ENCODE measurements at regions not wholly inside any gene's neighbourhood (a gene's known extent, or its start where the extent isn't known, plus 50 kb on each side); places are given as distances from the start of the nearest gene placed in this dataset.

GRCh38 chr6:3644739-3645012 lies 106.8 kb downstream of the PXDC1 start:
- H3K27ac ChIP-seq (ENCODE audit: low read depth, low read length): no peak overlapping the region
- no peak overlapping the region for H3K9ac ChIP-seq (ENCODE audit: low read depth in 1 of 3, low read length in 3 of 3)
- H3K4me3 ChIP-seq (ENCODE audit: low read length in 3 of 3): no peak overlapping the region
- H3K4me1 ChIP-seq (ENCODE audit: control insufficient read depth in 3 of 3, insufficient read depth in 3 of 3, low read length in 3 of 3): no peaks in the 10 kb centered on the region
- H3K9me3 ChIP-seq (ENCODE audit: control insufficient read depth in 3 of 3, low read length in 3 of 3): peaks cover 0 to 4% (median 0%) of the 10 kb centered on the region in 3 donors
- no peaks in the 10 kb centered on the region for H3K27me3 ChIP-seq (ENCODE audit: control insufficient read depth in 3 of 3, insufficient read depth in 3 of 3, low read length in 3 of 3)
- H3K36me3 ChIP-seq (ENCODE audit: control insufficient read depth in 3 of 3, insufficient read depth in 3 of 3, low read length in 3 of 3): no peaks in the 10 kb centered on the region

GRCh38 chr6:3643921-3644738 lies 107.4 kb downstream of the PXDC1 start:
- H3K9ac ChIP-seq (ENCODE audit: low read depth in 1 of 3, low read length in 3 of 3): no peak overlapping the region
- no peaks in the 10 kb centered on the region for H3K27me3 ChIP-seq (ENCODE audit: control insufficient read depth in 3 of 3, insufficient read depth in 3 of 3, low read length in 3 of 3)
- no peaks in the 10 kb centered on the region for H3K36me3 ChIP-seq (ENCODE audit: control insufficient read depth in 3 of 3, insufficient read depth in 3 of 3, low read length in 3 of 3)
- H3K27ac ChIP-seq (ENCODE audit: low read depth, low read length): no peak overlapping the region
- H3K9me3 ChIP-seq (ENCODE audit: control insufficient read depth in 3 of 3, low read length in 3 of 3): peaks cover 0 to under 1% (median 0%) of the 10 kb centered on the region in 3 donors
- H3K4me3 ChIP-seq (ENCODE audit: low read length in 3 of 3): no peak overlapping the region
- H3K4me1 ChIP-seq (ENCODE audit: control insufficient read depth in 3 of 3, insufficient read depth in 3 of 3, low read length in 3 of 3): no peaks in the 10 kb centered on the region

- Histone ChIP-seq H3K4me3 (ENCODE audit: low read length in 3 of 3) (no peak overlapping the region), H3K36me3 (ENCODE audit: control insufficient read depth in 3 of 3, insufficient read depth in 3 of 3, low read length in 3 of 3) (no peaks in the 10 kb centered on the region), H3K4me1 (ENCODE audit: control insufficient read depth in 3 of 3, insufficient read depth in 3 of 3, low read length in 3 of 3) (no peaks in the 10 kb centered on the region), H3K9me3 (ENCODE audit: control insufficient read depth in 3 of 3, low read length in 3 of 3) (no peaks in the 10 kb centered on the region), H3K27ac (ENCODE audit: low read depth, low read length) (no peak overlapping the region), H3K27me3 (ENCODE audit: control insufficient read depth in 3 of 3, insufficient read depth in 3 of 3, low read length in 3 of 3) (no peaks in the 10 kb centered on the region), H3K9ac (ENCODE audit: low read depth in 1 of 3, low read length in 3 of 3) (no peak overlapping the region)
Measured at GRCh38 chr6:3640868-3641267, 110.6 kb downstream of the PXDC1 start.

GRCh38 chr6:3638662-3639061 lies 112.9 kb downstream of the PXDC1 start:
- Histone ChIP-seq H3K9me3 (ENCODE audit: control insufficient read depth in 3 of 3, low read length in 3 of 3) (no peaks in the 10 kb centered on the region), H3K9ac (ENCODE audit: low read depth in 1 of 3, low read length in 3 of 3) (no peak overlapping the region), H3K4me1 (ENCODE audit: control insufficient read depth in 3 of 3, insufficient read depth in 3 of 3, low read length in 3 of 3) (peaks cover 0 to 7% (median 2%) of the 10 kb centered on the region in 3 donors), H3K27ac (ENCODE audit: low read depth, low read length) (no peak overlapping the region), H3K4me3 (ENCODE audit: low read length in 3 of 3) (no peak overlapping the region), H3K36me3 (ENCODE audit: control insufficient read depth in 3 of 3, insufficient read depth in 3 of 3, low read length in 3 of 3) (no peaks in the 10 kb centered on the region), H3K27me3 (ENCODE audit: control insufficient read depth in 3 of 3, insufficient read depth in 3 of 3, low read length in 3 of 3) (no peaks in the 10 kb centered on the region)

- Histone ChIP-seq H3K4me1 (ENCODE audit: control insufficient read depth in 3 of 3, insufficient read depth in 3 of 3, low read length in 3 of 3) (peaks cover 0 to 7% (median 2%) of the 10 kb centered on the region in 3 donors), H3K27me3 (ENCODE audit: control insufficient read depth in 3 of 3, insufficient read depth in 3 of 3, low read length in 3 of 3) (peaks cover 0 to 3% (median 0%) of the 10 kb centered on the region in 3 donors), H3K27ac (ENCODE audit: low read depth, low read length) (no peak overlapping the region), H3K9ac (ENCODE audit: low read depth in 1 of 3, low read length in 3 of 3) (no peak overlapping the region), H3K9me3 (ENCODE audit: control insufficient read depth in 3 of 3, low read length in 3 of 3) (no peaks in the 10 kb centered on the region), H3K36me3 (ENCODE audit: control insufficient read depth in 3 of 3, insufficient read depth in 3 of 3, low read length in 3 of 3) (no peaks in the 10 kb centered on the region), H3K4me3 (ENCODE audit: low read length in 3 of 3) (no peak overlapping the region)
Measured at GRCh38 chr6:3636060-3636459, 115.5 kb downstream of the PXDC1 start.

GRCh38 chr6:3635482-3635881 lies 116.0 kb downstream of the PXDC1 start:
- Histone ChIP-seq H3K36me3 (ENCODE audit: control insufficient read depth in 3 of 3, insufficient read depth in 3 of 3, low read length in 3 of 3) (no peaks in the 10 kb centered on the region), H3K27ac (ENCODE audit: low read depth, low read length) (no peak overlapping the region), H3K4me3 (ENCODE audit: low read length in 3 of 3) (no peak overlapping the region), H3K27me3 (ENCODE audit: control insufficient read depth in 3 of 3, insufficient read depth in 3 of 3, low read length in 3 of 3) (peaks cover 0 to 3% (median 0%) of the 10 kb centered on the region in 3 donors), H3K4me1 (ENCODE audit: control insufficient read depth in 3 of 3, insufficient read depth in 3 of 3, low read length in 3 of 3) (peaks cover 0 to 7% (median 2%) of the 10 kb centered on the region in 3 donors), H3K9ac (ENCODE audit: low read depth in 1 of 3, low read length in 3 of 3) (peak overlapping the region in 1 of 3 donors; percentile 1), H3K9me3 (ENCODE audit: control insufficient read depth in 3 of 3, low read length in 3 of 3) (no peaks in the 10 kb centered on the region)

- H3K4me1 ChIP-seq (ENCODE audit: control insufficient read depth in 3 of 3, insufficient read depth in 3 of 3, low read length in 3 of 3): peaks cover 0 to 7% (median 2%) of the 10 kb centered on the region in 3 donors
- no peaks in the 10 kb centered on the region for H3K9me3 ChIP-seq (ENCODE audit: control insufficient read depth in 3 of 3, low read length in 3 of 3)
- H3K27me3 ChIP-seq (ENCODE audit: control insufficient read depth in 3 of 3, insufficient read depth in 3 of 3, low read length in 3 of 3): peaks cover 0 to 3% (median 0%) of the 10 kb centered on the region in 3 donors
- H3K9ac ChIP-seq (ENCODE audit: low read depth in 1 of 3, low read length in 3 of 3): no peak overlapping the region
- H3K36me3 ChIP-seq (ENCODE audit: control insufficient read depth in 3 of 3, insufficient read depth in 3 of 3, low read length in 3 of 3): no peaks in the 10 kb centered on the region
- no peak overlapping the region for H3K27ac ChIP-seq (ENCODE audit: low read depth, low read length)
- H3K4me3 ChIP-seq (ENCODE audit: low read length in 3 of 3): no peak overlapping the region
Measured at GRCh38 chr6:3634280-3634816, 117.2 kb downstream of the PXDC1 start.

GRCh38 chr6:3633711-3634110 lies 117.8 kb downstream of the PXDC1 start:
- Histone ChIP-seq H3K4me3 (ENCODE audit: low read length in 3 of 3) (no peak overlapping the region), H3K27ac (ENCODE audit: low read depth, low read length) (no peak overlapping the region), H3K4me1 (ENCODE audit: control insufficient read depth in 3 of 3, insufficient read depth in 3 of 3, low read length in 3 of 3) (peaks cover 0 to 7% (median 2%) of the 10 kb centered on the region in 3 donors), H3K9ac (ENCODE audit: low read depth in 1 of 3, low read length in 3 of 3) (no peak overlapping the region), H3K36me3 (ENCODE audit: control insufficient read depth in 3 of 3, insufficient read depth in 3 of 3, low read length in 3 of 3) (no peaks in the 10 kb centered on the region), H3K9me3 (ENCODE audit: control insufficient read depth in 3 of 3, low read length in 3 of 3) (no peaks in the 10 kb centered on the region), H3K27me3 (ENCODE audit: control insufficient read depth in 3 of 3, insufficient read depth in 3 of 3, low read length in 3 of 3) (peaks cover 0 to 3% (median 3%) of the 10 kb centered on the region in 3 donors)

GRCh38 chr6:3631877-3632276 lies 119.6 kb downstream of the PXDC1 start:
- H3K9me3 ChIP-seq (ENCODE audit: control insufficient read depth in 3 of 3, low read length in 3 of 3): no peaks in the 10 kb centered on the region
- H3K27ac ChIP-seq (ENCODE audit: low read depth, low read length): no peak overlapping the region
- no peak overlapping the region for H3K9ac ChIP-seq (ENCODE audit: low read depth in 1 of 3, low read length in 3 of 3)
- no peak overlapping the region for H3K4me3 ChIP-seq (ENCODE audit: low read length in 3 of 3)
- H3K36me3 ChIP-seq (ENCODE audit: control insufficient read depth in 3 of 3, insufficient read depth in 3 of 3, low read length in 3 of 3): no peaks in the 10 kb centered on the region
- H3K4me1 ChIP-seq (ENCODE audit: control insufficient read depth in 3 of 3, insufficient read depth in 3 of 3, low read length in 3 of 3): peaks cover 0 to 7% (median 2%) of the 10 kb centered on the region in 3 donors
- peaks cover 7 to 9% (median 8%) of the 10 kb centered on the region in 3 donors for H3K27me3 ChIP-seq (ENCODE audit: control insufficient read depth in 3 of 3, insufficient read depth in 3 of 3, low read length in 3 of 3)

GRCh38 chr6:3631186-3631585 lies 120.3 kb downstream of the PXDC1 start:
- no peak overlapping the region for H3K9ac ChIP-seq (ENCODE audit: low read depth in 1 of 3, low read length in 3 of 3)
- peaks cover 0 to 7% (median 2%) of the 10 kb centered on the region in 3 donors for H3K4me1 ChIP-seq (ENCODE audit: control insufficient read depth in 3 of 3, insufficient read depth in 3 of 3, low read length in 3 of 3)
- no peak overlapping the region for H3K4me3 ChIP-seq (ENCODE audit: low read length in 3 of 3)
- no peak overlapping the region for H3K27ac ChIP-seq (ENCODE audit: low read depth, low read length)
- no peaks in the 10 kb centered on the region for H3K36me3 ChIP-seq (ENCODE audit: control insufficient read depth in 3 of 3, insufficient read depth in 3 of 3, low read length in 3 of 3)
- H3K27me3 ChIP-seq (ENCODE audit: control insufficient read depth in 3 of 3, insufficient read depth in 3 of 3, low read length in 3 of 3): peaks cover 7 to 12% (median 11%) of the 10 kb centered on the region in 3 donors
- no peaks in the 10 kb centered on the region for H3K9me3 ChIP-seq (ENCODE audit: control insufficient read depth in 3 of 3, low read length in 3 of 3)

All from skeletal muscle tissue (tissue), 3 donors.